GM12878 (cell line): ENCODE measurements at regions not wholly inside any gene's neighbourhood (a gene's known extent, or its start where the extent isn't known, plus 50 kb on each side); places are given as distances from the start of the nearest gene placed in this dataset.

Experiments
- ATAC-seq: fragments of 200-7000 bp; cut with Tn5 transposase; 3 replicates; pipeline ENCODE4 v1.9.1; 2020; ENCODE audit warnings: mild to moderate bottlenecking, moderate library complexity
- BruUV-seq: library from RNA; stranded (reverse); fragments of 400-500 nt; replicated peaks from 2 replicates; lab custom pipeline; 2021; lab: Mats Ljungman, UMichigan
- CTCF ChIA-PET: fragments of 300-600 bp; sonication (Branson Sonifier 250); formaldehyde crosslinking; extraction: SDS; loops from one replicate; lab custom pipeline; 2021; ENCODE audit warnings: inconsistent platforms; lab: Yijun Ruan, JAX
- POLR2A ChIA-PET: fragments of 350-600 bp; formaldehyde crosslinking; extraction: SDS; loops from one replicate; lab custom pipeline; 2021; ENCODE audit warnings: inconsistent platforms; lab: Charles Lee
- RAD21 ChIA-PET: fragments of 300-600 bp; sonication (Branson Sonifier 250); formaldehyde crosslinking; loops from one replicate; lab custom pipeline; 2023; ENCODE audit warnings: antibody characterized with exemption; ENCODE audit not compliant: unreplicated experiment; lab: Charles Lee
- SMC1A ChIA-PET: fragments of 300-600 bp; sonication (Branson Sonifier 250); formaldehyde crosslinking; loops from one replicate; lab custom pipeline; 2023; ENCODE audit not compliant: unreplicated experiment, uncharacterized antibody; lab: Charles Lee
- DNase-seq: peaks from one replicate; pipeline ENCODE4 v3.0.0-alpha.2; 2011; ENCODE audit warnings: low read depth, low spot score
- FAIRE-seq: peaks from 3 replicates; lab custom pipeline; 2011; peaks lifted over from hg19 to GRCh38; lab: Jason Lieb, UNC
- H2AFZ ChIP-seq: 2 replicates; pipeline ENCODE4 v1.6.0; 2011; ENCODE audit warnings: low read depth, low read length, control low read depth; ENCODE audit not compliant: control insufficient read depth
- H3K27ac ChIP-seq: 2 replicates; pipeline ENCODE4 v1.5.1; 2011; ENCODE audit warnings: control low read depth; ENCODE audit not compliant: control insufficient read depth, insufficient read depth
- H3K27me3 ChIP-seq, 2 experiments: replicated peaks in 1 of 2; 2 replicates each; pipeline versions ENCODE4 v1.6.0 to v1.6.1; 2011; ENCODE audit warnings: low read length in 1 of 2; ENCODE audit not compliant: control insufficient read depth in 2 of 2, insufficient read depth in 2 of 2
- H3K36me3 ChIP-seq, 2 experiments: 2 replicates each; pipeline ENCODE4 v1.5.1; 2011; ENCODE audit warnings: low read length in 1 of 2; ENCODE audit not compliant: control insufficient read depth in 2 of 2, insufficient read depth in 2 of 2
- H3K4me1 ChIP-seq: 2 replicates; pipeline ENCODE4 v1.6.1; 2011; ENCODE audit warnings: mild to moderate bottlenecking, low read length, moderate library complexity, mixed read lengths; ENCODE audit not compliant: control insufficient read depth, insufficient read depth
- H3K4me2 ChIP-seq: 2 replicates; pipeline ENCODE4 v1.6.0; 2011; ENCODE audit warnings: control low read depth; ENCODE audit not compliant: control insufficient read depth, insufficient read depth
- H3K4me3 ChIP-seq: fragments of 200-600 bp; sonication (generic); 2 replicates; pipeline ENCODE4 v1.5.1; 2016
- H3K79me2 ChIP-seq: 2 replicates; pipeline ENCODE4 v1.6.0; 2011; ENCODE audit warnings: low read length; ENCODE audit not compliant: control insufficient read depth, insufficient read depth
- H3K9ac ChIP-seq: 2 replicates; pipeline ENCODE4 v1.8.0; 2011; ENCODE audit warnings: low read length, control low read depth, mixed read lengths; ENCODE audit not compliant: control insufficient read depth, insufficient read depth
- H3K9me3 ChIP-seq: replicated peaks from 3 replicates; pipeline ENCODE4 v1.5.1; 2011; ENCODE audit warnings: mild to moderate bottlenecking, low read length; ENCODE audit not compliant: control insufficient read depth, insufficient read depth
- H4K20me1 ChIP-seq: 2 replicates; pipeline ENCODE4 v1.6.0; 2011; ENCODE audit not compliant: control insufficient read depth, insufficient read depth
- BACH1 ChIP-seq: fragments of 450-650 bp; IDR thresholded peaks from 2 replicates; pipeline ENCODE4 v1.6.1; 2017; ENCODE audit warnings: mild to moderate bottlenecking, borderline replicate concordance
- BRCA1 ChIP-seq: IDR thresholded peaks from 2 replicates; pipeline ENCODE4 v1.6.1; 2011; ENCODE audit warnings: low read depth, low read length, improper control_type of control experiment
- CEBPZ ChIP-seq: fragments of 150-350 bp; IDR thresholded peaks from 2 replicates; pipeline ENCODE4 v1.6.1; 2016; ENCODE audit warnings: low read depth, low read length
- EGR1 ChIP-seq, 2 experiments: IDR thresholded peaks; 1 replicate in 1 of 2; 2 replicates in 1 of 2; pipeline ENCODE4 v1.6.1; 2011 to 2012; ENCODE audit warnings: low read depth in 2 of 2, low read length in 2 of 2, borderline replicate concordance in 1 of 2, mild to moderate bottlenecking in 1 of 2, moderate library complexity in 1 of 2
- HDAC6 ChIP-seq: fragments of 200-600 bp; sonication (generic); IDR thresholded peaks from one replicate; pipeline ENCODE4 v1.8.0; 2017; ENCODE audit warnings: antibody characterized with exemption; ENCODE audit not compliant: unreplicated experiment
- MEF2A ChIP-seq: IDR thresholded peaks from 2 replicates; pipeline ENCODE4 v1.6.1; 2011; ENCODE audit warnings: low read depth, mild to moderate bottlenecking, low read length, moderate library complexity; ENCODE audit not compliant: insufficient read depth
- MEF2B ChIP-seq: fragments of 450-650 bp; IDR thresholded peaks from 2 replicates; pipeline ENCODE4 v1.6.1; 2018; ENCODE audit warnings: mild to moderate bottlenecking, moderate library complexity; ENCODE audit not compliant: partially characterized antibody, poor library complexity, severe bottlenecking
- MTA2 ChIP-seq: fragments of 450-650 bp; IDR thresholded peaks from 2 replicates; pipeline ENCODE4 v1.6.1; 2016; ENCODE audit warnings: low read depth, mild to moderate bottlenecking, moderate library complexity
- MTA3 ChIP-seq: IDR thresholded peaks from 2 replicates; pipeline ENCODE4 v1.6.1; 2012; ENCODE audit warnings: low read length, inconsistent platforms, borderline replicate concordance
- NFXL1 ChIP-seq: fragments of 450-650 bp; IDR thresholded peaks from 2 replicates; pipeline ENCODE4 v1.6.1; 2017; ENCODE audit warnings: antibody characterized with exemption, mild to moderate bottlenecking, borderline replicate concordance
- NFYB ChIP-seq: IDR thresholded peaks from 2 replicates; pipeline ENCODE4 v1.6.1; 2011; ENCODE audit warnings: low read depth, mild to moderate bottlenecking, low read length, improper control_type of control experiment, moderate library complexity; ENCODE audit not compliant: insufficient read depth
- PAX5 ChIP-seq: IDR thresholded peaks from 2 replicates; pipeline ENCODE4 v1.6.1; 2011; ENCODE audit warnings: low read depth, low read length, borderline replicate concordance
- POLR2AphosphoS5 ChIP-seq: IDR thresholded peaks from 2 replicates; pipeline ENCODE4 v1.6.1; 2011; ENCODE audit warnings: mild to moderate bottlenecking, low read length, inconsistent platforms
- RAD51 ChIP-seq: fragments of 450-650 bp; IDR thresholded peaks from 2 replicates; pipeline ENCODE4 v1.6.1; 2016; ENCODE audit warnings: moderate library complexity, mild to moderate bottlenecking, inconsistent platforms
- RBBP5 ChIP-seq: fragments of 200-600 bp; sonication (generic); conservative IDR thresholded peaks from 2 replicates; pipeline ENCODE4 v1.6.1; 2016
- SP1 ChIP-seq: IDR thresholded peaks from one replicate; pipeline ENCODE4 v1.6.1; 2011; ENCODE audit warnings: low read depth, low read length
- TCF12 ChIP-seq: IDR thresholded peaks from 2 replicates; pipeline ENCODE4 v1.6.1; 2011; ENCODE audit warnings: low read depth, mild to moderate bottlenecking, low read length
- ZBTB33 ChIP-seq: fragments of 450-650 bp; IDR thresholded peaks from 2 replicates; pipeline ENCODE4 v1.6.1; 2017; ENCODE audit warnings: mild to moderate bottlenecking
- ZNF274 ChIP-seq: IDR thresholded peaks from one replicate; pipeline ENCODE4 v1.8.0; 2011; ENCODE audit not compliant: insufficient read length, insufficient read depth
- ZNF622 ChIP-seq: fragments of 450-650 bp; IDR thresholded peaks from 2 replicates; pipeline ENCODE4 v1.6.1; 2017; ENCODE audit warnings: mild to moderate bottlenecking, inconsistent platforms
- WGBS: methylation state at CpG from one replicate; pipeline ENCODE4 v1.1.6; 2016; ENCODE audit warnings: low lambda C conversion rate; ENCODE audit not compliant: insufficient replicate concordance, insufficient coverage; ENCODE audit errors: missing lambda C conversion rate; 5-methylcytosine and 5-hydroxymethylcytosine counted together
- in situ Hi-C: fragments of 300-500 bp; cut with MboI; formaldehyde crosslinking; loops from 9 replicates; pipeline ENCODE4 v1.14.3; 2018; ENCODE audit warnings: mixed read lengths
- intact Hi-C: fragments of 100-400 bp; cut with micrococcal nuclease; formaldehyde crosslinking; loops from one replicate; pipeline ENCODE4 v1.14.2; 2022; ENCODE audit not compliant: unreplicated experiment

GRCh38 chr4:117900832-117901231, 133.5 kb upstream of the NDST3 start (continued):
- TF ChIP-seq ZBTB33 (no peak), RAD51 (no peak), MTA3 (no peak), PAX5 (no peak), SP1 (no peak), MEF2B (no peak), MTA2 (no peak)

- ChIA-PET CTCF (no interaction called here), POLR2A (no interaction called here), RAD21 (no interaction called here), SMC1A (no interaction called here)
- WGBS = 0% methylated on average over 1 of the region's 1 CpG
- no TSS peak for BruUV-seq
- H3K9me3 ChIP-seq = no peaks in the 10 kb centered on the region
- no peaks in the 10 kb centered on the region for H3K79me2 ChIP-seq
- DNase-seq (no peak), ATAC-seq (no peak), FAIRE-seq (no peak)
- no peak overlapping the region for H3K9ac ChIP-seq
- intact Hi-C loops = no loop called here
- H2AFZ ChIP-seq = no peak overlapping the region
- no peaks in the 10 kb centered on the region for H3K4me1 ChIP-seq
- in situ Hi-C loops = no loop called here
- H4K20me1 ChIP-seq = no peaks in the 10 kb centered on the region
- H3K36me3 ChIP-seq = no peaks in the 10 kb centered on the region
- no peaks in the 10 kb centered on the region for H3K27me3 ChIP-seq
- no peak overlapping the region for H3K4me2 ChIP-seq
- H3K27ac ChIP-seq = no peak overlapping the region
- no peak overlapping the region for H3K4me3 ChIP-seq
- no peak for TF ChIP-seq EGR1 (IDR thresholded peaks at IDR 0.05; ENCODE audit: borderline replicate concordance in 1 of 2, low read depth in 2 of 2, low read length in 2 of 2)
- no peak for TF ChIP-seq NFXL1
- no peak for TF ChIP-seq BRCA1
- TF ChIP-seq BACH1 = no peak
- TF ChIP-seq NFYB = no peak
- TF ChIP-seq CEBPZ = no peak
- TF ChIP-seq HDAC6 = no peak
- no peak for TF ChIP-seq ZNF274
- TF ChIP-seq TCF12 = no peak
- no peak for TF ChIP-seq PAX5
- TF ChIP-seq ZNF622 = no peak
- TF ChIP-seq MEF2A = no peak
- no peak for TF ChIP-seq RBBP5
- no peak for TF ChIP-seq POLR2AphosphoS5
Measured at GRCh38 chr4:117907646-117908045, 126.6 kb upstream of the NDST3 start.
